ENCODE measurements at regions not wholly inside any gene's neighbourhood (a gene's known extent, or its start where the extent isn't known, plus 50 kb on each side); places are given as distances from the start of the nearest gene placed in this dataset.

DNA sequence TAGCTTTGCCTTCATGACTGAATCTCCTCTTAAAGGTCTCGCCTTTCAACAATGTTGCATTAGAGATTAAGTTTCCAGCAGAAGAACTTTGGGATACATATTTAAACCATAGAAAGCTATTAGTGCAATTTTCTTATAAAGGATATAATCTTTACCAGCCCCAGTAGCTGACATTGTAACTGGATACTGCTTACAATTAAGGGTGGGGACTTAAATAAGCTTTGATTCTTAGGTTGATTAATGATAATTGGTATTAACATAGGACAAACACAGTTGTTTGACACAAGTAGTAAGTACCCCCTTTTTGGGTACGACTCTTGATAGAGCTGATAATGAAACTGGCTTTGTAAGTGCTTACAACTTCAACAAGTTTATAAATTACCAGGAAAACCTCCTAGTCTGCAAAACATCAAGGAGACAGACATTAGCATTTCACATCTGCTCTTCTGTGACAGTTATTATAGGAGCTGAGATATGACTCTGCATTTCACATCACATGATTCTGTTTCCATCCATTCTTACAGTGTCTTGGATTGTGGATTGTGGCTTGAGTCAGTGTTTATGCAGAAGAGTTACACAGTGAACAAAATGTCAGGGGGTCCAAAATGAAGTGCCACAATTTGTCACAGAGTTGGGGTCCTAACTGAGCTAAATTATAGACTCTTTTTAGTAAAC lies 249.1 kb upstream of the E2F7 start:
- intact Hi-C loops (cut with DNase I), result no loop called here
- Histone ChIP-seq H3K27me3 (no peaks in the 10 kb centered on the region), H3K36me3 (replicated peaks in 1 of 2) (no peaks in the 10 kb centered on the region), H3K9me3 (replicated peaks in 1 of 3) (no peaks in the 10 kb centered on the region), H3K4me3 (no peak overlapping the region), H3K4me1 (replicated peaks in 1 of 2) (no peaks in the 10 kb centered on the region), H3K27ac (no peak overlapping the region)
- 55 to 70% (median 60%) methylated on average over 2 of the region's 2 CpGs for WGBS, 4 donors
- TF ChIP-seq, protein P1, sequence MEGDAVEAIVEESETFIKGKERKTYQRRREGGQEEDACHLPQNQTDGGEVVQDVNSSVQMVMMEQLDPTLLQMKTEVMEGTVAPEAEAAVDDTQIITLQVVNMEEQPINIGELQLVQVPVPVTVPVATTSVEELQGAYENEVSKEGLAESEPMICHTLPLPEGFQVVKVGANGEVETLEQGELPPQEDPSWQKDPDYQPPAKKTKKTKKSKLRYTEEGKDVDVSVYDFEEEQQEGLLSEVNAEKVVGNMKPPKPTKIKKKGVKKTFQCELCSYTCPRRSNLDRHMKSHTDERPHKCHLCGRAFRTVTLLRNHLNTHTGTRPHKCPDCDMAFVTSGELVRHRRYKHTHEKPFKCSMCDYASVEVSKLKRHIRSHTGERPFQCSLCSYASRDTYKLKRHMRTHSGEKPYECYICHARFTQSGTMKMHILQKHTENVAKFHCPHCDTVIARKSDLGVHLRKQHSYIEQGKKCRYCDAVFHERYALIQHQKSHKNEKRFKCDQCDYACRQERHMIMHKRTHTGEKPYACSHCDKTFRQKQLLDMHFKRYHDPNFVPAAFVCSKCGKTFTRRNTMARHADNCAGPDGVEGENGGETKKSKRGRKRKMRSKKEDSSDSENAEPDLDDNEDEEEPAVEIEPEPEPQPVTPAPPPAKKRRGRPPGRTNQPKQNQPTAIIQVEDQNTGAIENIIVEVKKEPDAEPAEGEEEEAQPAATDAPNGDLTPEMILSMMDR (IDR thresholded peaks at IDR 0.05), result no peak
- no peak for TF ChIP-seq POLR2A (IDR thresholded peaks at IDR 0.05)
- DNase-seq, result no peak

DNA sequence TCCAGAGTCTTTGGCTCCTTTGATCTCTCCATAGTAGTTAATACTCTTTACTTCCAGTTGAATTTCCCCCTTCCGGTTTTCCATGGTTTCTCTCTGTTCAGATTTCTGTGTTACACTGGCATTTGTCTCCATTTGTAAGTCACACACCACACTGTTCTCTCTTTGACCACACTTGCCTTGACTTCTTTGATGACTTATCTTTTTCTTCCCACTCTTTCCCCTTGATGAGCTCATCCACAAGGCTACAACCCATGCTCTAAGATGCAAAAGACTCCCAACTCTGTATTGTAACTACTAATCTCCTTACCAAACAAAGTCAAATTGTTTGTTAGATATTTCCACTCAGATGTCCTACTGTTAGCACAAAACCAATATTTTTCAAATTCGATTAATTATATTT lies 242.7 kb upstream of the E2F7 start:
- H3K27ac ChIP-seq, result no peak overlapping the region
- H3K9me3 ChIP-seq (replicated peaks in 1 of 3), result no peaks in the 10 kb centered on the region
- no peak overlapping the region for H3K4me3 ChIP-seq
- H3K36me3 ChIP-seq (replicated peaks in 1 of 2), result no peaks in the 10 kb centered on the region
- DNase-seq, result no peak
- TF ChIP-seq POLR2A (IDR thresholded peaks at IDR 0.05), result no peak
- TF ChIP-seq, protein P1 (IDR thresholded peaks at IDR 0.05), result no peak
- no peaks in the 10 kb centered on the region for H3K27me3 ChIP-seq
- intact Hi-C loops (cut with DNase I), result no loop called here
- no peaks in the 10 kb centered on the region for H3K4me1 ChIP-seq (replicated peaks in 1 of 2)
- WGBS, 4 donors, result 69 to 85% (median 76%) methylated on average over 2 of the region's 2 CpGs

DNA sequence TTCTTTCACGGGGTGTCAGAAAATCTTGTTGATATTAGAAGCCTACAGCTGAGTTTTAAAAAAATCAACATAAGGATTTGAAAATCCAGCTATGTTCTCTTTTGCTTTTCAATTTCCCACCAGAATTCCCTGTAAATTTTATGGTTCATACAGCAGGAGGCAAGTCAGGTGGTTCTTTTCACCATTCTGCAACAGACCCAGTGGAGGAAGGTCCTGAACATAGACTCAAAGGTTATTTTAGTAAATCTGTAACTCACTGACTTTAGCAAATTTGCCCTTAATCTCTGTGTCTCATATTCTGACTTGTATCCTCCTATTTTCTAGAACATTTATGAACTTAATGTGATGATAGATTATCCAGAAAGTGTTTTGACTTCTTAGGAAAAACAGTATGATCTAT lies 235.4 kb upstream of the E2F7 start:
- intact Hi-C loops (cut with DNase I), result no loop called here
- H3K4me1 ChIP-seq (replicated peaks in 1 of 2), result no peaks in the 10 kb centered on the region
- H3K27me3 ChIP-seq, result no peaks in the 10 kb centered on the region
- H3K9me3 ChIP-seq (replicated peaks in 1 of 3), result no peaks in the 10 kb centered on the region
- WGBS, 4 donors, result 0 to 72% (median 61%) methylated on average over 1 of the region's 1 CpG
- H3K27ac ChIP-seq, result no peak overlapping the region
- no peak for TF ChIP-seq POLR2A (IDR thresholded peaks at IDR 0.05)
- TF ChIP-seq, protein P1 (IDR thresholded peaks at IDR 0.05), result no peak
- H3K4me3 ChIP-seq, result no peak overlapping the region
- H3K36me3 ChIP-seq (replicated peaks in 1 of 2), result no peaks in the 10 kb centered on the region
- no peak for DNase-seq

DNA sequence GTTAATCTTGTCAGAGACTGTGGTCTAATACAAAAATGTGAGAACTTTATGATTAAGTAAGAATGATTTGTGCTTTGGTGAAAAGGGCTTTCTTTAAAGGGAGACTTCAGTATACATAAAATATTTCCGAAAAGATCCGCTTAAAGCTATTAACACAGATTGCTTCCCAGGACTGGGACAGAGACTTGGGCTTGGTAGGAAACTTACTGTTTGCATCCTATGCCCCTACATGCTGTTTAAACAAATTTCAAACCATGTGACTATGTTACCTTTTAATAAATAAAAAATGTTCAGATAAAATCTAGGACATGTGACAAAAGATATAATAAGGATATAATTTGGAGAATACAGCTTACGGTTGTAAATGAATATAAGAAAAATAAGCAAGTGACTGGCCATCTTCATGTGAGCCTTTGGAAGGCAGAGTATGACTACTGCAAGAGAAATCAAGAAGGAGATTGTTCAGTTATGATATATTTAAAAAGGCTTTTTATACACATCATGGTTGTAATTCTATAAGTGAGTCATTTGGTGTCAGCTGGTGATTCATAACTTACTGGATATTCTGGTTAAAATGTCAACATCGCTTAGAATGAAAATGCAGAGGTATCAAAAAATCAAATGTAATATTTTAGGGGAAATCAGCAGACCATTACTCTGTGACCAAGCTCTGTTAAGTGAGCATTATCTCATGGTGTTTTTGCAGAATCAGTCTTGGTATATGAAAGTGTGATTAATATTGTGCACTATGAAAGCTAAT lies 234.7 kb upstream of the E2F7 start:
- no peak for TF ChIP-seq POLR2A (IDR thresholded peaks at IDR 0.05)
- TF ChIP-seq, protein P1 (IDR thresholded peaks at IDR 0.05), result no peak
- no peaks in the 10 kb centered on the region for H3K36me3 ChIP-seq (replicated peaks in 1 of 2)
- WGBS, 4 donors, result 77 to 81% (median 79%) methylated on average over 4 of the region's 4 CpGs
- no peaks in the 10 kb centered on the region for H3K9me3 ChIP-seq (replicated peaks in 1 of 3)
- no peak overlapping the region for H3K27ac ChIP-seq
- no peak for DNase-seq
- no peak overlapping the region for H3K4me3 ChIP-seq
- intact Hi-C loops (cut with DNase I), result no loop called here
- H3K27me3 ChIP-seq, result no peaks in the 10 kb centered on the region
- no peaks in the 10 kb centered on the region for H3K4me1 ChIP-seq (replicated peaks in 1 of 2)

Measured in adrenal gland (tissue), 9 donors.